ENCODE measurements at regions not wholly inside any gene's neighbourhood (a gene's known extent, or its start where the extent isn't known, plus 50 kb on each side); places are given as distances from the start of the nearest gene placed in this dataset.

DNA sequence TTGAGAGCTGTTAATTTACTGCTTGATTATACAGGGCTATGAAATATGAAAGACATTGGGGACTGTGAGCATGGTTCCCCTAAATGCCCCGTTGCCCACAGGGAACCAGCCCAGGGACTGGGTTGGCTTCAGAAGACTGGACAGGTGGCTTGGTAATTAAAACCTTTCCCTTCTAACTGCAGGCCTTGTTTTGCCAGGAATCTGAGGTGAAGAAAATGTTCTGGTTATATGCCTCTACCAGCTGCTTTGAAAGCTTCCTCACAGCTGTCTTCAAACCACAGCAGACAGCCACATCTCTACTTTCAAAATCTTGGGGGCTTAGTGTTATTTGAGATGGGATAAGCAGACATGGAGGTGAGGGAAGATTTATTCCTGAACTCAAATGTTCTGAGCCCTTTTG, 153.3 kb upstream of the SPRY4 start:
- H3K27me3 ChIP-seq (ENCODE audit: insufficient read depth, low read depth, low read length), result peaks cover 3% of the 10 kb centered on the region
- no peak overlapping the region for H3K9ac ChIP-seq (ENCODE audit: low read length)
- H3K79me2 ChIP-seq (replicated peaks; ENCODE audit: insufficient read depth, low read length), result no peaks in the 10 kb centered on the region
- TF ChIP-seq EZH2 (IDR thresholded peaks at IDR 0.05; ENCODE audit: borderline replicate concordance, insufficient read depth, low read length, poor library complexity, severe bottlenecking) (no peak), EP300 (conservative IDR thresholded peaks at IDR 0.05; ENCODE audit: poor library complexity, severe bottlenecking) (no peak), TAF1 (IDR thresholded peaks at IDR 0.05; ENCODE audit: low read depth) (no peak), SMC3 (conservative IDR thresholded peaks at IDR 0.05; ENCODE audit: poor library complexity) (no peak), MXI1 (conservative IDR thresholded peaks at IDR 0.05; ENCODE audit: poor library complexity, severe bottlenecking) (no peak), CTCF (IDR thresholded peaks at IDR 0.05; ENCODE audit: poor library complexity, severe bottlenecking) (no peak), POLR2AphosphoS5 (IDR thresholded peaks at IDR 0.05) (no peak), RAD21 (conservative IDR thresholded peaks at IDR 0.05) (no peak)
- TF ChIP-seq, protein P1, sequence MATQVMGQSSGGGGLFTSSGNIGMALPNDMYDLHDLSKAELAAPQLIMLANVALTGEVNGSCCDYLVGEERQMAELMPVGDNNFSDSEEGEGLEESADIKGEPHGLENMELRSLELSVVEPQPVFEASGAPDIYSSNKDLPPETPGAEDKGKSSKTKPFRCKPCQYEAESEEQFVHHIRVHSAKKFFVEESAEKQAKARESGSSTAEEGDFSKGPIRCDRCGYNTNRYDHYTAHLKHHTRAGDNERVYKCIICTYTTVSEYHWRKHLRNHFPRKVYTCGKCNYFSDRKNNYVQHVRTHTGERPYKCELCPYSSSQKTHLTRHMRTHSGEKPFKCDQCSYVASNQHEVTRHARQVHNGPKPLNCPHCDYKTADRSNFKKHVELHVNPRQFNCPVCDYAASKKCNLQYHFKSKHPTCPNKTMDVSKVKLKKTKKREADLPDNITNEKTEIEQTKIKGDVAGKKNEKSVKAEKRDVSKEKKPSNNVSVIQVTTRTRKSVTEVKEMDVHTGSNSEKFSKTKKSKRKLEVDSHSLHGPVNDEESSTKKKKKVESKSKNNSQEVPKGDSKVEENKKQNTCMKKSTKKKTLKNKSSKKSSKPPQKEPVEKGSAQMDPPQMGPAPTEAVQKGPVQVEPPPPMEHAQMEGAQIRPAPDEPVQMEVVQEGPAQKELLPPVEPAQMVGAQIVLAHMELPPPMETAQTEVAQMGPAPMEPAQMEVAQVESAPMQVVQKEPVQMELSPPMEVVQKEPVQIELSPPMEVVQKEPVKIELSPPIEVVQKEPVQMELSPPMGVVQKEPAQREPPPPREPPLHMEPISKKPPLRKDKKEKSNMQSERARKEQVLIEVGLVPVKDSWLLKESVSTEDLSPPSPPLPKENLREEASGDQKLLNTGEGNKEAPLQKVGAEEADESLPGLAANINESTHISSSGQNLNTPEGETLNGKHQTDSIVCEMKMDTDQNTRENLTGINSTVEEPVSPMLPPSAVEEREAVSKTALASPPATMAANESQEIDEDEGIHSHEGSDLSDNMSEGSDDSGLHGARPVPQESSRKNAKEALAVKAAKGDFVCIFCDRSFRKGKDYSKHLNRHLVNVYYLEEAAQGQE (IDR thresholded peaks at IDR 0.05; ENCODE audit: borderline replicate concordance), result no peak
- H2AFZ ChIP-seq (ENCODE audit: low read depth, low read length), result no peak overlapping the region
- H3K36me3 ChIP-seq (ENCODE audit: insufficient read depth, low read length), result no peaks in the 10 kb centered on the region
- no peak overlapping the region for H3K27ac ChIP-seq (ENCODE audit: low read length)
- H3F3A ChIP-seq (ENCODE audit: insufficient read depth, low read length, poor library complexity, severe bottlenecking), result no peaks in the 10 kb centered on the region
- H3K4me3 ChIP-seq (ENCODE audit: low read length), result no peak overlapping the region
- no peaks in the 10 kb centered on the region for H4K20me1 ChIP-seq (ENCODE audit: insufficient read depth)
- no peak overlapping the region for H3K4me2 ChIP-seq (ENCODE audit: low read length)
- H3K9me2 ChIP-seq (ENCODE audit: insufficient read depth, low read length), result no peaks in the 10 kb centered on the region
- H3K9me3 ChIP-seq (ENCODE audit: low read length), result peaks cover 7% of the 10 kb centered on the region

GRCh38 chr5:142475102-142475513, 150.3 kb upstream of the SPRY4 start:
- Histone ChIP-seq H4K20me1 (ENCODE audit: insufficient read depth) (no peaks in the 10 kb centered on the region), H2AFZ (ENCODE audit: low read depth, low read length) (no peak overlapping the region), H3K4me2 (ENCODE audit: low read length) (no peak overlapping the region), H3K36me3 (ENCODE audit: insufficient read depth, low read length) (no peaks in the 10 kb centered on the region), H3K79me2 (replicated peaks; ENCODE audit: insufficient read depth, low read length) (no peaks in the 10 kb centered on the region), H3K27ac (ENCODE audit: low read length) (no peak overlapping the region), H3K9ac (ENCODE audit: low read length) (no peak overlapping the region), H3K27me3 (ENCODE audit: insufficient read depth, low read depth, low read length) (peaks cover 3% of the 10 kb centered on the region), H3K4me3 (ENCODE audit: low read length) (no peak overlapping the region), H3K9me3 (ENCODE audit: low read length) (peaks cover 7% of the 10 kb centered on the region), H3K9me2 (ENCODE audit: insufficient read depth, low read length) (no peaks in the 10 kb centered on the region), H3F3A (ENCODE audit: insufficient read depth, low read length, poor library complexity, severe bottlenecking) (no peaks in the 10 kb centered on the region)
- TF ChIP-seq CTCF (IDR thresholded peaks at IDR 0.05; ENCODE audit: poor library complexity, severe bottlenecking) (no peak), SMC3 (conservative IDR thresholded peaks at IDR 0.05; ENCODE audit: poor library complexity) (no peak), MXI1 (conservative IDR thresholded peaks at IDR 0.05; ENCODE audit: poor library complexity, severe bottlenecking) (no peak)

Measured in neural cell (in vitro differentiated cells).